Smooth muscle cell (in vitro differentiated cells): ENCODE measurements at regions not wholly inside any gene's neighbourhood (a gene's known extent, or its start where the extent isn't known, plus 50 kb on each side); places are given as distances from the start of the nearest gene placed in this dataset.

Source experiments
- DNase-seq: peaks from one replicate; lab custom pipeline; 2025; ENCODE audit not compliant: unreplicated experiment; lab: John Stamatoyannopoulos, UW
- H2AFZ ChIP-seq: fragments of 200-600 bp; sonication (generic); 2 replicates; pipeline ENCODE4 v1.6.0; 2016; ENCODE audit warnings: antibody characterized with exemption, low read depth, mild to moderate bottlenecking
- H3F3A ChIP-seq: fragments of 200-600 bp; sonication (generic); 2 replicates; pipeline ENCODE4 v1.6.0; 2017; ENCODE audit warnings: antibody characterized with exemption, low read depth
- H3K27ac ChIP-seq: fragments of 200-600 bp; sonication (generic); 2 replicates; pipeline ENCODE4 v1.5.1; 2016; ENCODE audit warnings: low read depth, mild to moderate bottlenecking
- H3K27me3 ChIP-seq: fragments of 200-600 bp; sonication (generic); 2 replicates; pipeline ENCODE4 v1.6.1; 2016; ENCODE audit warnings: low read depth, mild to moderate bottlenecking
- H3K36me3 ChIP-seq: fragments of 200-600 bp; sonication (generic); 2 replicates; pipeline ENCODE4 v1.5.1; 2016; ENCODE audit warnings: low read depth
- H3K4me1 ChIP-seq: fragments of 200-600 bp; sonication (generic); 2 replicates; pipeline ENCODE4 v1.5.1; 2016; ENCODE audit warnings: low read depth
- H3K4me2 ChIP-seq: fragments of 200-600 bp; sonication (generic); 2 replicates; pipeline ENCODE4 v1.6.0; 2016; ENCODE audit warnings: mild to moderate bottlenecking
- H3K4me3 ChIP-seq: fragments of 200-600 bp; sonication (generic); 2 replicates; pipeline ENCODE4 v1.5.1; 2016; ENCODE audit warnings: mild to moderate bottlenecking
- H3K79me2 ChIP-seq: fragments of 200-600 bp; sonication (generic); 2 replicates; pipeline ENCODE4 v1.6.0; 2016; ENCODE audit warnings: low read depth, mild to moderate bottlenecking
- H3K9ac ChIP-seq: fragments of 200-600 bp; sonication (generic); 2 replicates; pipeline ENCODE4 v1.6.0; 2016; ENCODE audit warnings: low read depth
- H3K9me3 ChIP-seq: fragments of 200-600 bp; sonication (generic); replicated peaks from 2 replicates; pipeline ENCODE4 v1.5.1; 2016; ENCODE audit warnings: low read depth
- H4K20me1 ChIP-seq: fragments of 200-600 bp; sonication (generic); 2 replicates; pipeline ENCODE4 v1.6.0; 2016; ENCODE audit warnings: low read depth
- CTCF ChIP-seq: fragments of 200-600 bp; sonication (generic); IDR thresholded peaks from 2 replicates; pipeline ENCODE4 v1.5.1; 2017; ENCODE audit warnings: borderline replicate concordance, mild to moderate bottlenecking, antibody characterized with exemption; ENCODE audit not compliant: insufficient read depth, poor library complexity, severe bottlenecking
- WGBS: methylation state at CpG from one replicate; pipeline ENCODE4 v1.1.7; 2016; ENCODE audit warnings: low lambda C conversion rate; 5-methylcytosine and 5-hydroxymethylcytosine counted together

- Histone ChIP-seq H3K27me3 (no peaks in the 10 kb centered on the region), H3K36me3 (no peaks in the 10 kb centered on the region), H4K20me1 (no peaks in the 10 kb centered on the region), H3F3A (no peaks in the 10 kb centered on the region), H3K4me2 (no peak overlapping the region), H3K4me3 (no peak overlapping the region), H3K27ac (no peak overlapping the region), H3K9ac (no peak overlapping the region), H3K79me2 (no peaks in the 10 kb centered on the region), H2AFZ (no peak overlapping the region), H3K9me3 (no peaks in the 10 kb centered on the region), H3K4me1 (peaks cover 4% of the 10 kb centered on the region)
- DNase-seq = no peak
- TF ChIP-seq CTCF = no peak
- 77% methylated on average over 1 of the region's 1 CpG for WGBS
Measured at GRCh38 chr4:81839347-81840042, 367.8 kb upstream of the RASGEF1B start.

GRCh38 chr4:81838586-81838985 lies 366.9 kb upstream of the RASGEF1B start:
- H3K27me3 ChIP-seq = no peaks in the 10 kb centered on the region
- H3K4me2 ChIP-seq = no peak overlapping the region
- no peaks in the 10 kb centered on the region for H4K20me1 ChIP-seq
- peaks cover 4% of the 10 kb centered on the region for H3K4me1 ChIP-seq
- no peaks in the 10 kb centered on the region for H3K36me3 ChIP-seq
- H3K27ac ChIP-seq = no peak overlapping the region
- 88% methylated on average over 2 of the region's 2 CpGs for WGBS
- no peak for DNase-seq
- H2AFZ ChIP-seq = no peak overlapping the region
- no peaks in the 10 kb centered on the region for H3F3A ChIP-seq
- H3K79me2 ChIP-seq = no peaks in the 10 kb centered on the region
- no peak overlapping the region for H3K4me3 ChIP-seq
- no peaks in the 10 kb centered on the region for H3K9me3 ChIP-seq
- H3K9ac ChIP-seq = no peak overlapping the region
- TF ChIP-seq CTCF = no peak

GRCh38 chr4:81836716-81837115 lies 365.0 kb upstream of the RASGEF1B start:
- DNase-seq = no peak
- no peaks in the 10 kb centered on the region for H3K9me3 ChIP-seq
- H3K4me3 ChIP-seq = no peak overlapping the region
- no peaks in the 10 kb centered on the region for H3K79me2 ChIP-seq
- H3K27me3 ChIP-seq = no peaks in the 10 kb centered on the region
- H3K36me3 ChIP-seq = no peaks in the 10 kb centered on the region
- H3K27ac ChIP-seq = no peak overlapping the region
- no peak overlapping the region for H3K9ac ChIP-seq
- H3K4me2 ChIP-seq = no peak overlapping the region
- WGBS = 57% methylated on average over 1 of the region's 1 CpG
- no peaks in the 10 kb centered on the region for H3F3A ChIP-seq
- H4K20me1 ChIP-seq = no peaks in the 10 kb centered on the region
- H2AFZ ChIP-seq = no peak overlapping the region
- H3K4me1 ChIP-seq = peaks cover 4% of the 10 kb centered on the region
- TF ChIP-seq CTCF = no peak

GRCh38 chr4:81833576-81833975 lies 361.9 kb upstream of the RASGEF1B start:
- H3K9ac ChIP-seq = no peak overlapping the region
- H2AFZ ChIP-seq = no peak overlapping the region
- no peak for DNase-seq
- H3K79me2 ChIP-seq = no peaks in the 10 kb centered on the region
- no peak overlapping the region for H3K4me3 ChIP-seq
- no peak overlapping the region for H3K27ac ChIP-seq
- no peaks in the 10 kb centered on the region for H3K27me3 ChIP-seq
- 68% methylated on average over 3 of the region's 3 CpGs for WGBS
- no peaks in the 10 kb centered on the region for H3K9me3 ChIP-seq
- H4K20me1 ChIP-seq = no peaks in the 10 kb centered on the region
- H3K4me2 ChIP-seq = no peak overlapping the region
- no peaks in the 10 kb centered on the region for H3K36me3 ChIP-seq
- no peaks in the 10 kb centered on the region for H3K4me1 ChIP-seq
- no peaks in the 10 kb centered on the region for H3F3A ChIP-seq
- TF ChIP-seq CTCF = no peak
